Suprapubic skin (tissue), 4 donors: ENCODE measurements at regions not wholly inside any gene's neighbourhood (a gene's known extent, or its start where the extent isn't known, plus 50 kb on each side); places are given as distances from the start of the nearest gene placed in this dataset.

Experiments used
- DNase-seq, 2 donors: peaks; one replicate each; pipeline ENCODE4 v3.0.0-alpha.2; 2019; ENCODE audit warnings: low spot score in 2 of 2
- H3K27ac ChIP-seq: fragments of 200-600 bp; sonication (generic); one replicate; pipeline ENCODE4 v1.5.1; 2019
- H3K27me3 ChIP-seq: fragments of 200-600 bp; sonication (generic); one replicate; pipeline ENCODE4 v1.5.1; 2019
- H3K36me3 ChIP-seq: fragments of 200-600 bp; sonication (generic); one replicate; pipeline ENCODE4 v1.5.1; 2019
- H3K4me1 ChIP-seq: fragments of 200-600 bp; sonication (generic); one replicate; pipeline ENCODE4 v1.5.1; 2019
- H3K4me3 ChIP-seq: fragments of 200-600 bp; sonication (generic); one replicate; pipeline ENCODE4 v1.5.1; 2019; ENCODE audit warnings: mild to moderate bottlenecking
- H3K9me3 ChIP-seq: fragments of 200-600 bp; sonication (generic); one replicate; pipeline ENCODE4 v1.5.1; 2019
- EP300 ChIP-seq: sonication (generic); formaldehyde crosslinking; IDR thresholded peaks from one replicate; pipeline ENCODE4 v1.6.1; 2017; ENCODE audit warnings: antibody characterized with exemption
- POLR2A ChIP-seq, 2 donors: fragments of 450-650 bp; IDR thresholded peaks; one replicate each; pipeline ENCODE4 v1.6.1; 2017; ENCODE audit warnings: antibody characterized with exemption in 2 of 2, mild to moderate bottlenecking in 2 of 2, moderate library complexity in 2 of 2
- POLR2AphosphoS5 ChIP-seq, 3 donors: sonication (generic); formaldehyde crosslinking; IDR thresholded peaks; one replicate each; pipeline ENCODE4 v1.6.1; 2017; ENCODE audit warnings: antibody characterized with exemption in 3 of 3
- WGBS: methylation state at CpG from one replicate; pipeline ENCODE4 v1.1.5; 2018; 5-methylcytosine and 5-hydroxymethylcytosine counted together
- TF ChIP-seq, protein P1 (sequence below), 2 donors: fragments of 200-600 bp in 1 of 2; fragments of 450-650 bp in 1 of 2; sonication (generic) in 1 of 2; IDR thresholded peaks; one replicate each; pipeline ENCODE4 v1.5.1; 2016 to 2019; ENCODE audit warnings: antibody characterized with exemption in 2 of 2, mild to moderate bottlenecking in 1 of 2, moderate library complexity in 1 of 2

GRCh38 chr2:236342951-236343350, 78.7 kb upstream of the ASB18 start:
- Histone ChIP-seq H3K4me3 (no peak overlapping the region), H3K36me3 (no peaks in the 10 kb centered on the region), H3K4me1 (peaks cover 6% of the 10 kb centered on the region), H3K27ac (no peak overlapping the region), H3K27me3 (peaks cover 3% of the 10 kb centered on the region), H3K9me3 (no peaks in the 10 kb centered on the region)
- TF ChIP-seq POLR2AphosphoS5 (IDR thresholded peaks at IDR 0.05) (no peak), EP300 (no peak), POLR2A (IDR thresholded peaks at IDR 0.05) (no peak)
- TF ChIP-seq, protein P1, sequence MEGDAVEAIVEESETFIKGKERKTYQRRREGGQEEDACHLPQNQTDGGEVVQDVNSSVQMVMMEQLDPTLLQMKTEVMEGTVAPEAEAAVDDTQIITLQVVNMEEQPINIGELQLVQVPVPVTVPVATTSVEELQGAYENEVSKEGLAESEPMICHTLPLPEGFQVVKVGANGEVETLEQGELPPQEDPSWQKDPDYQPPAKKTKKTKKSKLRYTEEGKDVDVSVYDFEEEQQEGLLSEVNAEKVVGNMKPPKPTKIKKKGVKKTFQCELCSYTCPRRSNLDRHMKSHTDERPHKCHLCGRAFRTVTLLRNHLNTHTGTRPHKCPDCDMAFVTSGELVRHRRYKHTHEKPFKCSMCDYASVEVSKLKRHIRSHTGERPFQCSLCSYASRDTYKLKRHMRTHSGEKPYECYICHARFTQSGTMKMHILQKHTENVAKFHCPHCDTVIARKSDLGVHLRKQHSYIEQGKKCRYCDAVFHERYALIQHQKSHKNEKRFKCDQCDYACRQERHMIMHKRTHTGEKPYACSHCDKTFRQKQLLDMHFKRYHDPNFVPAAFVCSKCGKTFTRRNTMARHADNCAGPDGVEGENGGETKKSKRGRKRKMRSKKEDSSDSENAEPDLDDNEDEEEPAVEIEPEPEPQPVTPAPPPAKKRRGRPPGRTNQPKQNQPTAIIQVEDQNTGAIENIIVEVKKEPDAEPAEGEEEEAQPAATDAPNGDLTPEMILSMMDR (IDR thresholded peaks at IDR 0.05): no peak
- DNase-seq: peak in 1 of 2 donors; percentile 68
- 93% methylated on average over 12 of the region's 12 CpGs for WGBS

DNA sequence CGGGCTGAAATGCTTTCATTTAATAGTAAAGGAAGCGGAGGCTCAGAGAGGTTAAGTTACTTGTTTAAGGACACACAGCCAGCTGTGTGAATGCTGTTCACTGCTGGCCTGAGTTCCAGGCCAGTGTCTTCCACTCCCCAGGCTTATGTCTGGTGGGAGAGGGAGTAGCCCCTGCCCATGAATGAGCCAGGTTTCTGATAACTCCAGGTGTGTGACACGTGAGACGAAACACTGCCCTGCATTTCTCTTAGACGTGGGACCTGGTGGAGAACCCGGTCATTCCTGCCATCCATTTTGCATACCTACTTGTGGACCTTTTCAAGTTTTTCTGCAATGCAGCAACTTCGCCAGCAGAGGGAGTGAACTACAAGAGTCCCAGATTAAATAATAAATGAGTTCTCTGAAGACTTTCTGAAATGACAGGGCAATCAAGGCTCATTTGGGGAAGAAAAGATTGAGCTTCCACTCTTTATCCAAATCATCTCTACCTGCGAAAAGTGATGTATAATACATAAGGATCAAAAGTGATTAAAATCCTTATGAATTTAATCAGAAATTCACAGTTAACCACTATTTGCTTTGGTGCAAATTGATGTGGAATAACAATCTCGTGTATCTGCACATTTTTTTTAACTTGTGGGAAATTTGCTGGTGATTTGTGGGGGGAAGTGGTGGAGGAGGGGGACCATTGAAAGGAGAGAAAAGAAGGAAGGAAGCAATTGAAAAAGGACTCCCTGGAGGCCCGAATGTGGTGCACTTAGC, 79.4 kb upstream of the ASB18 start:
- Histone ChIP-seq H3K27me3 (peaks cover 3% of the 10 kb centered on the region), H3K4me3 (no peak overlapping the region), H3K9me3 (no peaks in the 10 kb centered on the region), H3K27ac (no peak overlapping the region), H3K4me1 (peaks cover 5% of the 10 kb centered on the region), H3K36me3 (no peaks in the 10 kb centered on the region)
- DNase-seq: peak in 1 of 2 donors; percentile 79
- WGBS: 39% methylated on average over 10 of the region's 10 CpGs
- TF ChIP-seq EP300: no peak
- no peak for TF ChIP-seq POLR2AphosphoS5 (IDR thresholded peaks at IDR 0.05)
- no peak for TF ChIP-seq POLR2A (IDR thresholded peaks at IDR 0.05)
- TF ChIP-seq, protein P1 (IDR thresholded peaks at IDR 0.05): peak; percentile 72 to 80

DNA sequence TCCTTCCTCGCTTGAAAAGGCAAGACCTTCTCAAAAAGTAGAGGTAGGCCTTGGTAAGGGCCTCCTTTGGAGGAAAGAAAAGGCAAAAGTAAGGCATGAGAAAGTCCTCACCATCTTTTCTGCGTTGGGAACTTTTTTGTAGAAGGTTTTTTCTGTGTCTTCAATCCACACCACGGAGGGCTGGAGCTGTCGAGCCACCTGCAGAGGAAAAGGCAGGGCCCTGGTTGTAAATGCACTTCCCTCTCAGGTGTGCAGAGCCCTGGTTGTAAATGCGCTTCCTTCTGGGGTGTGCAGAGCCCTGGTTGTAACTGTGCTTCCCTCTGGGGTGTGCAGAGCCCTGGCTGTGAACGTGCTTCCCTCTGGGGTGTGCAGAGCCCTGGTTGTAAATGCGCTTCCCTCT, 80.2 kb upstream of the ASB18 start:
- no peaks in the 10 kb centered on the region for H3K36me3 ChIP-seq
- peaks cover 3% of the 10 kb centered on the region for H3K27me3 ChIP-seq
- H3K9me3 ChIP-seq: no peaks in the 10 kb centered on the region
- no peak for DNase-seq
- TF ChIP-seq, protein P1 (IDR thresholded peaks at IDR 0.05): no peak
- no peak for TF ChIP-seq POLR2A (IDR thresholded peaks at IDR 0.05)
- no peak for TF ChIP-seq POLR2AphosphoS5 (IDR thresholded peaks at IDR 0.05)
- TF ChIP-seq EP300: no peak
- H3K4me1 ChIP-seq: no peaks in the 10 kb centered on the region
- WGBS: 87% methylated on average over 7 of the region's 7 CpGs
- H3K27ac ChIP-seq: no peak overlapping the region
- no peak overlapping the region for H3K4me3 ChIP-seq

DNA sequence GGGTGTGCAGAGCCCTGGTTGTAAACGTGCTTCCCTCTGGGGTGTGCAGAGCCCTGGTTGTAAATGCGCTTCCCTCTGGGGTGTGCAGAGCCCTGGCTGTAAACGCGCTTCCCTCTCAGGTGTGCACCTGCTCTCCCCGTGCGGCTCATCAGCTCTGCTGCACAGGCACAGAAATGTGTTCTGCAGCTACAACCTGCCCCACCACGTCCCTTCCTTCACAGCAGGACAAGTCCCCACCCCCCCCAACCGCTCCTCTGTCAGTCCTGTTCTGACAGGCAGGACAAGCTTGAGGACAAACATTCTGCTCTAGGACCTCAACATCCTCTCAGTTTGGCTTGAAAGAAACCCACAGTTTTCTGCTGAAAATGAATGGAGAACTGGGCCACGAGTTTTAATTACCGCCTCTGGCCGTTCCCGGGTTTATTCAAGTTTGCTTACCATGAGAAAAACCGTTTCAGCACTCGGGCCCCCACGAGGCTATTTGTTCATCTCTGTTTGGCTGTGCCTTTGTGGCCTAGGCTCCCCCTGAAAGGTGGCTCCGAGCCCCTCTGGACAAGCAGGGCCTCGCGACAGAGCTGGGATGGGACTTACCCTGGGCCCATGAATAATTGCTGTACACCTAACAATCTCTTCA, 81.0 kb upstream of the ASB18 start:
- no peaks in the 10 kb centered on the region for H3K4me1 ChIP-seq
- TF ChIP-seq, protein P1 (IDR thresholded peaks at IDR 0.05): no peak
- TF ChIP-seq EP300 (no peak), POLR2A (IDR thresholded peaks at IDR 0.05) (no peak), POLR2AphosphoS5 (IDR thresholded peaks at IDR 0.05) (no peak)
- H3K27me3 ChIP-seq: peaks cover 3% of the 10 kb centered on the region
- no peaks in the 10 kb centered on the region for H3K9me3 ChIP-seq
- WGBS: 79% methylated on average over 17 of the region's 18 CpGs
- no peak for DNase-seq
- no peaks in the 10 kb centered on the region for H3K36me3 ChIP-seq
- H3K27ac ChIP-seq: no peak overlapping the region
- no peak overlapping the region for H3K4me3 ChIP-seq

GRCh38 chr2:236346366-236346765, 82.2 kb upstream of the ASB18 start:
- no peak for TF ChIP-seq POLR2A (IDR thresholded peaks at IDR 0.05)
- no peak for TF ChIP-seq POLR2AphosphoS5 (IDR thresholded peaks at IDR 0.05)
- TF ChIP-seq, protein P1 (IDR thresholded peaks at IDR 0.05): no peak
- TF ChIP-seq EP300: no peak
- WGBS: 89% methylated on average over 3 of the region's 6 CpGs
- no peaks in the 10 kb centered on the region for H3K9me3 ChIP-seq
- no peak for DNase-seq
- H3K4me1 ChIP-seq: no peaks in the 10 kb centered on the region
- H3K27ac ChIP-seq: no peak overlapping the region
- H3K4me3 ChIP-seq: no peak overlapping the region
- no peaks in the 10 kb centered on the region for H3K36me3 ChIP-seq
- peaks cover 3% of the 10 kb centered on the region for H3K27me3 ChIP-seq
